ENCODE measurements at regions not wholly inside any gene's neighbourhood (a gene's known extent, or its start where the extent isn't known, plus 50 kb on each side); places are given as distances from the start of the nearest gene placed in this dataset.

DNA sequence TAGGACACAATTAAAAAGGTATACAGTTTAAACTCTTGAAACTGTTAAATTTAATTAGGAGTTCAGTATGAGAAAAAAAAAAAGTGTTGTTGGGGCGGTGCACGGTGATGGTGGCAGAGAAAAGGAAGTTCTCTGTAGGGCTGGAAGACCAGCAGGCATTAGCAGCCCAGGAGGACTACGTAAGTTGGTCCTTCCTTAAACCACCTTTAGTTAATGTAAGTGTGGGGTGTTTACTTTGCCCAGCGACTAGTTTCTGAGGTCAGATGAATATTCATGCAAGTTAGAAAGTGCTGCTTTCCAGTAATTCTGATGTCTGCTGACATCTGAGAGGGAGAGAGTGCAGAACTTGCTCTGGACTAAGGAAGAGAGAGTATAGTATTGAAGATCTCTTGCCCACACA, 54.9 kb downstream of the NKX2-1 start:
- intact Hi-C loops (cut with DNase I) = no loop called here
- DNase-seq = no peak

DNA sequence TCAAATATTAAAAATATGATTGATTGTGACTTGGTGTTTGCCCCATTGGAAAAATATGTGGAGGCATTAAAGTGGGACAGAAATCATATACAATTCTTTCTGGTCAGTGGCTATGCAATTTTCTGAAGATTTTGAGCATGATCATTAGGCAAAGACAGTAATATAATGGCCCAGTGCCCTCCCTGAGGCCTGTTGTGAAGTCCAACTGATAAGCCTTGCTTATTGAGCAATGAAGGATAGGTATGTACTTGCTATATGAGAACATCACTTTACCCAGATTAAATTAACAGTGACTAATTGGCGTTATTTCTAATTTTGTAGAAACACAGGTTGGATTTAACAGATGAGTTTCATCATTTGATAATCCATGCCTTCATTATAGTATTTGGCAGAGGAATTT, 57.1 kb downstream of the NKX2-1 start:
- intact Hi-C loops (cut with DNase I) = no loop called here
- DNase-seq = no peak

DNA sequence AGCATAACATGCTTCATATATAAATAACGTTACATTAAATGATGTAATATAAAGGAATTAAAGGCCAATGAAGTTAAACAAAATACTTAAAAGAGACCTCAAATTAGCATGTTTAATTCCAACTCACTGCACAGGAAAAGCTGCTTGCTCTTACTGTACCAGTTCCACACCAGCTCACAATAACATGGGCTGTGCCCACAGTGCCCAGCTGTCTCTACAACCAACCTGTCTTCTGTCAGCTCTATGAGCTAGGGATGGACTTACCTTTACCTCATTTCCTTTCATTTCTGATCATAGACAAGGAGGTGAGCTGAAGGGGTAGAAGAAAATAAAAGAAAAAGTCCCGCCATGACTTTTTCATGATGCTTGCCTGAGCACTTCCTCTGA, 64.8 kb downstream of the NKX2-1 start:
- intact Hi-C loops (cut with DNase I) = no loop called here
- no peak for DNase-seq

DNA sequence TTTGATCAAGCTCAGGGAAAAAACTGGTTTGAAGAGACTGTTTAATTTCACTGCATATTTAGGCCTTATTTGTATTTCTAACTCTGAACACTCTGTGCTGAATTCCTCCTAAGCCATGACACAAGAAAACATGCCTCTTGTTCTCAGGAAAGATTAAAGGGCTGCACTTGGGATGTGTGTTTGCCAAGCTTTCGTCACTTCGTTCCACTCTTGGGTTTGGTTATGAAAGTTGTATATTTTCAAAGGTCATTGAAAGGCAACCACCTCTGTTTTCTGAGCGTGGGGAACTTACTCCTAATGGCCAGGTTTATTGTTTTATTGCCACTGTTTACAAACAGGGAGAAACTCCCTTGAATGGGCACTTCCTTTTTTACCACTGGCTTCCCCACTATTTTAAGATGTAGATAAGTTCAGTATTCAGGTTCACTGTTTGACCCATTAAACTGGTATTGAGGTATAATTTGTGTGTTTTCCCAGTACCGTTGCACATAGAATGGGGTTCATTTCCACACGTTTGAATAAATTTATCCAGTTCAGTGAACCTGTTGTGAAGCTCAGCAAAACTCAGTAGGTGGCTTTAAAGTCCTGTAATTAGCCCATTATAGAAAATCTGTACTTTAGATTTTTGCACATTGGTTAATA, 65.3 kb downstream of the NKX2-1 start:
- no peak for DNase-seq
- intact Hi-C loops (cut with DNase I) = no loop called here

DNA sequence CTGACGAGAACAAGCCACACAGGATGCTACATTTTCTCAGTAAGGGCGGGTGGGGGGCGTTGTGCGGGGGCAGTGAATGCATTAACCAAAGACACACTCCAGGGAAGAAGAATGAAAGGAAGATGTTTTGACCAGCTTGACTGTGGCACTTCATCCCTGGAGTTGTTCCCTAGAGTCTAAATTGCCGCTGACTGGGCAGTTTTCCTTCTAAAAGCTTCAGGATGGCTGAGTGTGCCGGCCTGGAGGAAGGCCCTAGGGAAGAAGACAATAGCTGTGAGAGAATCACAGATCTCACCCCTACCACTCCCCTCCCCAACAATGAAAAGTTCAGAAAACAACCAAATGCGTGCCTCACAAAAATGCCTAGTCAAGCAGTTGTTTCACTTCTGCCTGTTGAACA, 67.2 kb downstream of the NKX2-1 start:
- no peak for DNase-seq
- intact Hi-C loops (cut with DNase I) = no loop called here

DNA sequence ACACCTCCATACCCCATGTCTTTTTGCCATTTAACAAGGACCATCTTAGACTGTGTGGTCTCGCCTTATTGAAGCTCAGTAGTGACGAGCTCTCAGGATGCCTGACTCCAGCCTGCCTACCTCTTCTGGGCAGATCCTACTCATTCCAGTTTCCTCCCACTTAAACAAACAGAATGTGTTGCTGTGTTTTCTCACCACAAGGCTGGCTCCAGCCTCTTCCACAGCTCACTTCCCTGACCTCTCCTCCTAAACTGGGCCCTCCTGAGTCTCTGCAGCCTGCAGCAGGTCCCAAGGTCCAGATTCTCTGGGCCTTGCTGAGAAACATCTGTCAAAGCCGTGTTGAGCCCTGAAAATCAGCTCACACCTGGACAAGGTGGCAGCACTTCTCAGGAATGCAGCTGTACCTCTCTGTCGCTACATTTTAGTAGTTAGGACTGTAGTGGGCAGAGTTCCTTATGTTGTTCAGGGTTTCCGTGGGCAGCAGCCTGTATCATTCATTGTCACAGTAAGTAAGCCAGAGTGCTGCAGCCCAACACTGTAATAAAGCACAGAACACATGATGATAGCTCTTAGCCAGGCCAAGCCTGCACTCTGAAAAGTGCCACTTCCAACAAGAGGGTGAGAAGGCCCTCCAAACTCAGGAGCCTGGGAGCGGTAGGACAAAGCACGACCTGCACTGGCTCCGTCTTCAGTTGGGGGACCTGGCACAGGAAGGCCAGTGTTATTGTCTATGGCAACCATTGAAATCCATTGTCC, 68.5 kb downstream of the NKX2-1 start:
- intact Hi-C loops (cut with DNase I) = no loop called here
- no peak for DNase-seq

DNA sequence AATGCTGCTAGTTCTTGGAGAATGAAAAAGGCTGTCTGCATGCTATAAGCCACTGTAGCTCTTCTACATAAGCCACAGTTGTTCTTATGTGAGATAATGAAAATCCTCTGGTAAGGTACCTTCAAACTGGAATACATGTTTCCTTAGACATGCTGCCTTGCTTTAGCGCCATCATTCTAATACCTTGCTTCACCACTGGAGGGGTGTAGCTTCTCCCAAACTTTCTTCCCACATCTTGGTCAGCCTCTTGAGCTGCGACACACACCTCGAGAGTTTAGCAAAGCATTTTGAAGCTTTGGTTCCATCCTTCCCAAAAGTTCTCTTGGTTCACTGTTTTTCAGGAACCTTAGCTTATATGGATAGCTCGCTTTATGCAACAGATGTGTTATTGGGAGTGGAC, 69.5 kb downstream of the NKX2-1 start:
- intact Hi-C loops (cut with DNase I) = no loop called here
- DNase-seq = no peak

DNA sequence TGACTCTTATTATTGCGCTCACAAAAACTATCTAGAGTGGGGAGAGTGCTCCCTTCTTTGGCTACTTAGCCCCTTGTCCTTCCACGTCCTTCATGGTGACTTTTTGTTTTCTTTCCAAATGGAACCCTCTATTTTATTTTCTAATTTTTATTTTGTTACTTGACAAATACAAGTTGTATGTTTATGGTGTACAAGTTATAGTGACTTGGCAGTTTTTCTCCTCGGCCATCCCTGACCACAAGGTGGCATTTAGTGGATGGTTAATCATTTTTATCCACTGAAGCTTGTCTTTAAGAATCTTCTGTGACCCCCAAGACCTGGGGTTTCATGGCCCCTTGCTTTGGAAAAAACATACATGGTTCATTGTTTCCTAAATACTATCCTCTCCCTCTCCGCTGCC, 70.1 kb downstream of the NKX2-1 start:
- DNase-seq = no peak
- intact Hi-C loops (cut with DNase I) = no loop called here

DNA sequence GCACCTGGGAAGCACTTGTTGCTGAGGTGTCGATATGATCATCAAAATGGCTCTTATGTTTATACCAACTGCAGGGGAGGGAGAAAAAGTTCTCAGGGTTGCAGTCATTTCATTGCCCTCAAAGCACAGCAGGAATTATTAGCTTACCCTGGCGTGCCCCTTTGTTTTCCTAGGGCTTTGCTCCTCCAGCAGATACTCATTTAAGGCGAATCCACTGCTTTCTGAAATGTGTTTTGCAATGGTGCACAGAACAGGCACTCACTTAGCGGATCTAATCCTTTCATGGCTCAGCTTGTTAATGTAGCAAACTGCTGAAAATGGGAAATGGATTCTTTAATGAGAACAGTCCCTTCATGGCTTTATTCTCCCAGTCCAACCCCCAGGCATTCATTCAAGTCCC, 76.7 kb downstream of the NKX2-1 start:
- intact Hi-C loops (cut with DNase I) = no loop called here
- no peak for DNase-seq

DNA sequence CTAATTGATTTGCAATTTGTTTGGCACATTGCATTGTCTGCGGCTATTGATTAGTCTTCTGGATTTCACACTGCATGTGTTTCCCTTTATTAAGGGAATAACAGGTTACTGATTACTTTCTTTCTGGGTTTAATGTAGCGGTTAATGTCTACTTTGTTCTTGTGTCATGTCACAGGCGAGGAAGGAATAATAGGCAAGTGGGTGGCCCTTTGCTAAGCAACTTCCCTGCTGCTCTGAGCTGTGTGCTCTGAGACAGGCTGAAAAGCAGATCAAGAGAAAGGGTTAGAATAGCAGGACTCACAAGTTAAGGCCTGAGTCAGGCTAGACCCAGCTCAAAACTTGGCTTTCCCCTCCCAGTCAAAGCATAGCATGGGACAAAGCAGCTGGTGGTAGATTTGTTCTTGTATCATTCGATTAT, 77.2 kb downstream of the NKX2-1 start:
- intact Hi-C loops (cut with DNase I) = no loop called here

DNA sequence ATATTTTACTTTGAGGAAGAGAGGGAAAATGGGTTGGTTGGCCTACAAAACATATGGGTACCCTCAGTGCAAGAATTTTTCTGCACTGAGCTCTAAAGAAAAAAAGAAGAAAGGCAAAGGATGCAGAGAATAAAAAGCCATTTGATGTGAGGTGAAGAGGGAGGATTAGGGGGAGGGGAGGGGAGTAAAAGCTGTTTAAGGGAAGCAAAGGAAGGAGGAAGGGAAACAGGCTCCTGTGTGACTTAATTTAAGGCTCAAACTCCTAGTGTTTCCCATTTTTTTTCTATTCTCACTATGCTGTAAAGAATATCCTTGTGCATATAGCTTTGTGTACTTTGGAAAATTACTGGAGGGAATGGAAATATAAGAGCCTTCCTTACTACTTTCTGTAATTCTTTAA, 78.7 kb downstream of the NKX2-1 start:
- intact Hi-C loops (cut with DNase I) = no loop called here
- no peak for DNase-seq

More for the DNA sequence above, 77.2 kb downstream of the NKX2-1 start:
- peak in 3 of 42 donors; percentile 2 to 18 (median 4) for DNase-seq

DNA sequence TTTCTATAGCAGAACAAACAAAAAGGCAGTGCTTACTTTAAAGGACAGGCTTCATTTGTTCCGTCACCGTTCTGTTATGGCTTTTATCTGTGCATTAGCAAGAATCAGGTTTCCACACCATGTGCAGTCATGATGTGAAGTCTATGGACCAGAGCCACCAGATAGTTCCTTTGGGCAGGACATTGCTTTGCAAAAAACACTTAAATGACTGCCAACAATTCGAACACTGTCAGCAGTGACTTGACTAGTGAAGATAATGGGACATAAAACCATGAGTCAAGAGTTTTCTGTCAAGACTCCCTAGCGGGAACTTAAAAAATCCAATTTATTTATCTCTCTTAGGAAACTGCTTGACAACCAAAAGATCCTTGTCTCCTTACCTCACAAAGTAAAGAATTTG, 80.3 kb downstream of the NKX2-1 start:
- DNase-seq = no peak
- intact Hi-C loops (cut with DNase I) = no loop called here

DNA sequence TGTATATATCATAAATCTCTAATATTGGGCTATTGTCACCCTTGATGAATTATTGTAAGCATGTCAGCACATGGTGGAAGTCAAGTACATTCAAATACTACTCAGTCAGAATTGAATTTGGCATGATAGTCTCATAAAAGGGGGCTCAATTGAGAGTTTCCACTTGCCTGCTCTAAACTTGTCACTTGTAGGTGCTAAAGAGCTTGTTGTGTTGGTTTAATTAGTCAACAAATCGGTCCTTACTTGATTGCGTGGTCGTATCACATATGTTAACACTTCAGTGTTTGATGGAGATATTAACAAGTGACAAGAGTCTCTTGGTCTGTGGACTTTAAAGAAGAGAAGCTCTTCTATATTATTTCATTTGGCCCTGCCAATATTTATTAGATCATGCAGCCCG, 81.1 kb downstream of the NKX2-1 start:
- DNase-seq = no peak
- intact Hi-C loops (cut with DNase I) = no loop called here

DNA sequence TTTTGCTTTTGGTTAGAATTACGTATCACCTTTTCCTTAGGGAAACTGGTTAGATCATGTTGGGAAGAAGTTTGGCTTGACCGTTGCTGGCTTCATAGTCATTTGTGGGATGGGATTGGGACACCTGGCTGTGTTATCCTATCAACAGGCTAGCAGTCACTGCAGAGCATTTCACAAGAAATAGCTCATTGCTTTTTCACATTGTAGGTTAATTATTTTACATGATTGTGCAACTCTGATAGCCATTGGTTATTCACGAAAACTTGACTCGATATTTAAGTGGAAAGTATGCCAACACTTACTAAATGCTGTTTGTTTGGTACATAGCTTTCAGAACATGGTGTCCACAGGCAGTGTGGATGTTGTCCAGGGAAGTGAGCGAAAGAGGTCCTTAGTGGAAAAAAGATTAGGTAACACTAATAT, 89.4 kb downstream of the NKX2-1 start:
- intact Hi-C loops (cut with DNase I) = no loop called here
- DNase-seq = no peak

DNA sequence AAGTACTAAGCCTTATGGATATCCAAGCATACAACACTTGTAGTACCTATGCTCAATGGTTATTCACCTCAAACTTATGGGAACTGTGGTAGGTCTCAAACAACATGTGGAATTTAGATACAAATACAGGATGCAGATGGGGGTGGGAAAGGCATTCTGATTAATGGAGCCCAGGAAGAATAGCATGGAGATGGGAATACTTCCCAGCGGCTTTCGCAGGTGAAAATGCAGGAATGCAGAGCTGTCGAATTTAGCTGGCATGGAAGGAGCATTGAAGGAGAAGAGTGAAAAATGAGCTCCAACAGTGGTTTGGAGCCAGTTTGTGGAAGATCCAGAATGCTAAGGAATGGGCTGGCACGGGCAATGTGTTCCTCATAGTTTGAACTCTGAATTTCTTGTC, 89.9 kb downstream of the NKX2-1 start:
- intact Hi-C loops (cut with DNase I) = no loop called here
- no peak for DNase-seq

DNA sequence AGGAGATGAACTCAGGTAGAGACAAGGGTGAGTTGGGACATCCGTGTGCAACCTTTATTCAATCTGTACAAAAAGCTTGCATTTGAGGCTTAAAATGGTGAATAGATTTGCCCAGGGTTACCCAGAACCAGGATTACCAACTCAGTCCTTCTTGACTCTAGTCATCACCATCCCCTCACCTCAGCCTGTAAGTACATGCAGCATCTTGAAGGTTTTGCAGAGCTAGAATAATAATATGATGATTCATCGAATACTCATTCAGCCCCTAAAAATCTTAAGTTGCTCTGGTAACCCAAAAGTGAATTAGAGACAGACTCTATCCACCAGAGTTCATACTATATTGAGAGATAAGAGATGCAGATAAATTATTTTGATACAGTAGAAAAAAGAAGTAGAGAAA, 90.3 kb downstream of the NKX2-1 start:
- intact Hi-C loops (cut with DNase I) = no loop called here
- peak in 1 of 42 donors; percentile 3 for DNase-seq

DNA sequence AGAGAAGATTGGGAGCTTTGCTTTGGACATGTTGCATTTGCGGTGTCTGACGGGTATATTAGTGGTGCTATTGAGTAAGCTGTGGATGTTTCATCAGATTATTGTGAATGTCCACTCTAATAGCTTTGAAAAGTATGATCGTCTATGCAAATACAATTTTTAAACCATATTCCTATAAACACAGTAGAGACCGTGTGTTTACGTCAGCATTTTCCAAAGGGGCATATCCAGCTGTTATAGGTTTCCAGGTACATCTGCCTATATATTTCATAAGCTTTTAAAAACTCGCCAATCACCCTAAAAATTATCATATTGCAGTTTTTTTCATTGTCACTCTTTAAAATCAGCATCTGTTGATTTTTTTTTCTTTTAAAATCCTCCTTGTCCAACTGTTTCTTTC, 91.7 kb downstream of the NKX2-1 start:
- intact Hi-C loops (cut with DNase I) = no loop called here
- DNase-seq = no peak

DNA sequence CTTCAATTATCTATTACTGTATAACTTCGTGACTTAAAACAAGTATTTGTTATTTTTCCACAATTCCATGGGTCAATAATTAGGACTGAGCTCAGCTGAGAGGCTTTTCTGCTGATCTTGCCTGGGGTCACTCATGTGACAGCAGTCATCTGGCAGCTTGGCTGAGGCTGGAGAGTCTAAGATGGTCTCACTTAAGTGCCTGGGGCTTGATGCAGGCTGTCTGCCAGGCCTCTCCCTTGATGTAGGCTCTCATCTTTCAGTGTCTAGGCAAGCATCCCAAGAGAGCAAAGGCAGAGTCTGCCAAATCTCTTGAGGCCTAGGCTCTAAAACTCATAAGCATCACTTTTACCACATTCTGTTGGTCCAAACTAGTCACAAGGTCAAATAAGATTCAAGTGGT, 93.2 kb downstream of the NKX2-1 start:
- DNase-seq = no peak
- intact Hi-C loops (cut with DNase I) = no loop called here

DNA sequence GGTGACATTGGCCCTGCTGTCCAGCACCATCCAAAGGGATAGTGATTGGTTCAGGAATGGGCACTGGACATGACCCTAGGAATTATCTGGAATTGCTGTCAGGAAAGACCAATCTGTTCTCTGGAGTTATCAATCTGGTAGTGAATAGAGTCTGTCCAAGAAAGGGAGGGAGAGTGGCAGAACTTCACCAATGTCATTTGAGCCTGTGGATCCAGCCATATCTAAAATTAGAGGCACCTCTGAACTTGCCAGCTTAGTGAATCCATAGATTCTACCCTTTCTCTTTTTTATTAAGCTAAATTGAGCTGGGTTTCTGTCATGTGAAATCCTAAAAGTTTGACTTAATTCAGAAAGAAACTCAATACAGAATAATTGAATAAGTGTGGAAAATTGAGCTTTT, 93.9 kb downstream of the NKX2-1 start:
- no peak for DNase-seq
- intact Hi-C loops (cut with DNase I) = no loop called here

DNA sequence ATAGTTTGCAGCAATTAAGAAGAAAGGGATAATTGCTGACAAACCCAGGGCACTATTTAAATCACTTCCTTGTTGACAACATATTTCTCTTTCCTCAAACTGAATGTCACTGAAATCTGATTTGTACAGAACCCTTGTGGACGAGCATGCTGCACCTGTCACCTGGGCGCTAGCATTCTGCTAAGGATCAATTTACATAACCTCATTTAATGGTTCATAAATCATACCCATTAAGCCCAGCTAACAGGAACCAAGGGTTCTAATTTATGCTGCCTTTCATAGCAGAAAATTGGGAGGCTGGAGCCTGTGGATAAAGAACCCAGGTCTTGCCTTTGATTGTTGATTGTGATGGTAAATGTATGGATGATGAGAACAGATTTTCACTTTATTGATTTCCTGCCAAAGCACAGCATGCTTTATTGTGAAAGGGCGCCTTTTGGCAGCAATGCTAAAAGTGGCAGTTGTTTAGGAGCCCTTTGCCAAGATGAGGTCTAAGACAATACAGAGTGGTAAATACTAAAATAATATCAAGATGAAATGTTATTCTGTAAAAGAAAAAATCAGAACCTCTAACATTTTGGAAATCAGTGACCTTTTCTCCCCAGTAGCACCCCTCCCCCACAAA, 95.4 kb downstream of the NKX2-1 start:
- intact Hi-C loops (cut with DNase I) = no loop called here
- DNase-seq = no peak

DNA sequence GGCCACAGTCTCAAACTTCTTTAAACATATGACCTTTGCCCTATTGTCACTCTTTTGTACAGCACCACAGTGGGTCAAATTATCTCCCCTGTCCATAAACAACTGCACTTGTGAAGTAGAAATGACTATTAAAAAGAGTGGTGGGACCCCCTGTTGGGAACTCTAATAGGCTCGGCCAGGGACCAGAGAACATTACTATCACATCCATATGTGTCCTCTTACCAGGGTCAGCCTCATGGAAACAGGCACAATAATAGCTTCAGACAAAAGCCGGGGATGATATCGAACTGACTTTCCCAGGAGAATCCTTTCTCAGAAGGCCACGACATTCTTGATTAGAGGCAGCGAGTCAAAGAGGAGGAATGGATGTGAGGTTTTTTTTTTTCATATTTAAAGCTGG, 96.6 kb downstream of the NKX2-1 start:
- intact Hi-C loops (cut with DNase I) = no loop called here
- DNase-seq = no peak
